HL-60 (cell line): ENCODE measurements at regions not wholly inside any gene's neighbourhood (a gene's known extent, or its start where the extent isn't known, plus 50 kb on each side); places are given as distances from the start of the nearest gene placed in this dataset.

ENCODE experiments used
- DNase-seq, 2 experiments: peaks; one replicate each; pipeline ENCODE4 v3.0.0-alpha.2; 2010 to 2020; ENCODE audit warnings: low read depth in 1 of 2, low spot score in 1 of 2
- H3K27ac ChIP-seq: fragments of 250-450 bp; sonication (Bioruptor Pico); replicated peaks from 2 replicates; pipeline ENCODE4 v1.5.1; 2020; ENCODE audit warnings: mild to moderate bottlenecking, moderate library complexity
- H3K27me3 ChIP-seq: fragments of 250-450 bp; sonication (Bioruptor Pico); 2 replicates; pipeline ENCODE4 v1.5.1; 2021; ENCODE audit warnings: mild to moderate bottlenecking, moderate library complexity; ENCODE audit not compliant: insufficient read depth, poor library complexity, severe bottlenecking
- H3K4me3 ChIP-seq: replicated peaks from 2 replicates; pipeline ENCODE4 v1.5.1; 2011; ENCODE audit warnings: mild to moderate bottlenecking, control low read depth, low read length; ENCODE audit not compliant: insufficient read depth
- CTCF ChIP-seq: IDR thresholded peaks from one replicate; pipeline ENCODE4 v1.5.1; 2011; ENCODE audit warnings: low read length, control low read depth, inconsistent platforms; ENCODE audit not compliant: insufficient read depth
- GABPA ChIP-seq: IDR thresholded peaks from 2 replicates; pipeline ENCODE4 v1.6.1; 2012; ENCODE audit warnings: low read depth
- POLR2AphosphoS5 ChIP-seq: IDR thresholded peaks from 2 replicates; pipeline ENCODE4 v1.6.1; 2012; ENCODE audit warnings: low read depth
- REST ChIP-seq: IDR thresholded peaks from 2 replicates; pipeline ENCODE4 v1.6.1; 2012; ENCODE audit warnings: low read depth; ENCODE audit not compliant: insufficient replicate concordance
- SPI1 ChIP-seq: IDR thresholded peaks from 2 replicates; pipeline ENCODE4 v1.6.1; 2012; ENCODE audit warnings: low read depth, mild to moderate bottlenecking, borderline replicate concordance

- no peak overlapping the region for H3K27ac ChIP-seq
- no peak overlapping the region for H3K4me3 ChIP-seq
- no peak for TF ChIP-seq SPI1
- TF ChIP-seq POLR2AphosphoS5 = no peak
- no peak for TF ChIP-seq GABPA
- TF ChIP-seq CTCF = no peak
- TF ChIP-seq REST = no peak
- H3K27me3 ChIP-seq = no peaks in the 10 kb centered on the region
- no peak for DNase-seq
Measured at GRCh38 chr9:1922026-1922425, 93.1 kb upstream of the SMARCA2 start.

- Histone ChIP-seq H3K27me3 (peaks cover 2% of the 10 kb centered on the region), H3K27ac (no peak overlapping the region), H3K4me3 (no peak overlapping the region)
- TF ChIP-seq CTCF = no peak
- TF ChIP-seq GABPA = no peak
- no peak for TF ChIP-seq POLR2AphosphoS5
- TF ChIP-seq SPI1 = no peak
- TF ChIP-seq REST = no peak
- DNase-seq = no peak
Measured at GRCh38 chr9:1927546-1927945, 87.6 kb upstream of the SMARCA2 start.

- H3K27ac ChIP-seq = no peak overlapping the region
- DNase-seq = no peak
- no peak for TF ChIP-seq CTCF
- TF ChIP-seq REST = no peak
- H3K27me3 ChIP-seq = peaks cover 2% of the 10 kb centered on the region
- no peak overlapping the region for H3K4me3 ChIP-seq
Measured at GRCh38 chr9:1929134-1929533, 86.0 kb upstream of the SMARCA2 start.
